Prostate gland (tissue), 2 donors: ENCODE measurements at regions not wholly inside any gene's neighbourhood (a gene's known extent, or its start where the extent isn't known, plus 50 kb on each side); places are given as distances from the start of the nearest gene placed in this dataset.

Source experiments
- CTCF ChIP-seq, 4 experiments: fragments of 200-600 bp in 2 of 4; fragments of 450-650 bp in 2 of 4; sonication (generic) in 2 of 4; IDR thresholded peaks; 1 replicate in 3 of 4; 2 replicates in 1 of 4; pipeline ENCODE4 v1.5.1; 2016 to 2019; ENCODE audit warnings: antibody characterized with exemption in 4 of 4, mild to moderate bottlenecking in 2 of 4, moderate library complexity in 2 of 4
- POLR2A ChIP-seq: fragments of 450-650 bp; IDR thresholded peaks from one replicate; pipeline ENCODE4 v1.6.1; 2016; ENCODE audit warnings: antibody characterized with exemption, mild to moderate bottlenecking

GRCh38 chr12:113740699-113741098 lies 225.4 kb downstream of the RBM19 start:
- TF ChIP-seq POLR2A: no peak
- TF ChIP-seq CTCF (IDR thresholded peaks at IDR 0.05): no peak
